ENCODE measurements at regions not wholly inside any gene's neighbourhood (a gene's known extent, or its start where the extent isn't known, plus 50 kb on each side); places are given as distances from the start of the nearest gene placed in this dataset.

GRCh38 chr5:28807195-28807729 lies 1768.9 kb upstream of the CDH9 start:
- TF ChIP-seq CTCF (IDR thresholded peaks at IDR 0.05) (no peak), POLR2A (IDR thresholded peaks at IDR 0.05) (no peak)

Data from testis (tissue), 2 donors.